Putamen (tissue), 1 donor: ENCODE measurements at regions not wholly inside any gene's neighbourhood (a gene's known extent, or its start where the extent isn't known, plus 50 kb on each side); places are given as distances from the start of the nearest gene placed in this dataset.
A peak's percentile ranks its signal among the peaks of the same experiment; 100 is the strongest.
"Not testable (repeated sequence)": the region's sequence is repeated elsewhere in the genome, so short reads cannot be mapped to it uniquely, and the experiment has no call there.

ENCODE experiments used
- DNase-seq: peaks from one replicate; pipeline ENCODE4 v3.0.0-alpha.2; 2016; ENCODE audit warnings: low spot score

DNA sequence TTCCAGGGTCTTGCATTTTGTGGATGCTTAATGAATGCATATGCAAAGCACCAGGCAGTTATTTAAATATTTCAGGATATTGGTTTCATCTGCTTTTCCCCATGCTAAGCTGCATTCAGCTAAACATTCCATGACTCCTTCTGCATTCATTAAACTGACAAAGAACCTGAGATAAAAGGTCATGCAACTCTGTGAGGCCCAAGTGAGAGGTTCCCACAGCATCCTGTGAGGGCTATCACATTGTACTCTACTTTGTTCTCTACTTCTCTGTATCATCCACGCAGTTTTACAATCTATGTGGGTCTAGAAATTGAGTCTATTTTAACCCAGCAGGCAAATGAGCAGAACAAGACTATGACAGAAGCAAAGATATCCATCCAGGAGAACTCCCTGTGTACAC, 86.4 kb upstream of the PRSS16 start:
- no peak for DNase-seq

DNA sequence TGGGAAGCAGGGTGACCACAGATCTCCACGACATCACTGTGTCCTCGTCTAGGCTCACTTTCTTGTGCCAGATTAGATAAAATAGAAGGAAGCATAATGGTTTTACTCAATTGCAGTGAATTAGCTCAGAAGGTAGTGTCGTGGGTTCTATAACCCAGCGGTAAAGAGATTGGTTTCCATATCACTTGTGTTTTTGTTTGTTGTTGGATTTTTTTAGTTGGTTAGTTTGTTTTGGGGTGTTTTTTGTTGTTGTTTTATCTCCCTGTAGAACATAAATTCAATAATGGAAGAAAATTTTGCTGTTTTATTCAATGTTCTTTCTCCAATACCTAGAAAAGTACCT, 85.9 kb upstream of the PRSS16 start:
- no peak for DNase-seq

DNA sequence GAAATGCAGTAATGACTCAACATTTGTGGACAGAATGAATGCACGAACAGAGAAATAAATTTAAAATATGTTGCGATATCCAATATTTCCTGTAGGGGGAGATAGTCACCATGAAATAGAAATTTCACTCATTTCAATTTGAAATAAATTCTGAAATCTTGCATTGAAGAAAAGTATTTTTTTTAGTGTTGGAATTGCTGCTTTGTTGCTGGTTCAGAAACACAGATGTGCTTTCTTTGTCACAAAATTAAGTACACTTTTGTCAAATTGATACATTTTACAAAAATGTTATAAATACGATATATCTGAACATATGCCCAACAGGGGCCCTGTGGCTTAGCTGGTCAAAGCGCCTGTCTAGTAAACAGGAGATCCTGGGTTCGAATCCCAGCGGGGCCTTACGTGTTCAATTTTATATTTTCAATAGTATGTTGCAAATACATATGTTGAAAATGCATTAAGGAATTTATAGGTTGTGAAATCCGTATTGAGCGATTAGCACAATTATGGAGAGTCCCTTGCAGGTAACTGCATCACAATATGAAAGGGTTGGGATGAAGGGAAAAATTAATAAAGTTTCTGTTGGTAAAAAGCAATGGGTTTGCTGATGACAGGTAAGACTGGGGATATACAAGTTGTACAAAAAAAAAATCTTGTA, 85.4 kb upstream of the PRSS16 start:
- DNase-seq, result peak; percentile 49

- DNase-seq, result no peak
Observed at GRCh38 chr6:27163834-27164233, 83.7 kb upstream of the PRSS16 start.

DNA sequence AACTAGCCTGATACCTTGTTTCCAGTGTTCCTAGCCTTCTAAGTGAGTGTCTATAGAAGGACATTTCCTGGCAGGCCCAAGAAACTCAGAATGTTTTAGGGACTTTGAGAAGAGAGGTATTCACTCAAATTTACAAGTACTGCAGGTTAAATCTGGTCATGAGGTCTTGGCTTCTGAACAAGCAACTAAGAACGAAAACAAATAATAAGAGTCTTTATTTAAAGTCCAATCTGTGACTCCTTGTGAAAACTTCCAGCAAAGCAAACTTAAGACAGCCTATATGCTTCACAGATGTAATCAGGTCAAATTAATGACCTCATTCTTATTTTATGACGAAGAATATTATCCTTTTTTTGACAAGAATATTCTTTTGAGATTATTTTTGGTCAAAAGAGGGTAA, 79.4 kb upstream of the PRSS16 start:
- no peak for DNase-seq

DNA sequence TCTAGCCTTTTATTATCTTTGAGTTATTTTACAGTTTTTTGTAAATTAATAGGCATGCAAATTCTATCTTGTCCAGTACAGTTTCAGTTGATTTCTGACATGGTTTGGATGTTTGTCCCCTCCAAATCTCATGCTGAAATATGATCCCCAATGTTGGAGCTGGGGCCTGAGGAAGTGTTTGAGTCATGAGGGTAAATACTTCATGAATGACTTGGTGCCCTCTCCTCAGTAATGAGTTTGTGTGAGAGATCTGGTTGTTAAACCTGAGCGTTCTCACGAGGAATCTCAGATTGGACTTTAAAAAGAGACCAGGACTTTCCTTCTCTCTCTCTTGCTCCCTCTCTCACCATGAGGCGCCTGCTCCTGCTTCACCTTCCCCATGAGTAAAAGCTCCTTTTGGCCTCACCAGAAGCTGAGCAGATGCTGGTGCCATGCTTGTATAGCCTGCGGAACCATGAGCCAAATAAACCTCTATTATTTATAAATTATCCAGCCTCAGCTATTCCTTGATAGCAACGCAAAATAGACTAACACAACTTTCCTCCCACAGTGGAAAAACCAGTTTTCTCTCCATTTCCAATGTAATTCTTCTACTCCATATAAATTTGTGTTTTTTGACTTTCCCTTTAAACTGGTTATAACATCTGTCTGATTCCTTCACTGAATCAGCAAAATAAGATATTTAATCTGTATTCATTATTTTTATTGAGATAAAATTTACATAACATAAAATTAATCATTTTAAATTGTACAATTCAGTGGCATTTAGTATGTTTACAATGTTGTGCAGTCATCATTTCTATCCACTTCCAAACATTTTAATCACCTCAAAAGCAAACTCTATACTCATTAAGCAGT, 78.7 kb upstream of the PRSS16 start:
- no peak for DNase-seq

- not testable (repeated sequence) for DNase-seq
Observed at GRCh38 chr6:27172524-27173231, 74.8 kb upstream of the PRSS16 start.

DNA sequence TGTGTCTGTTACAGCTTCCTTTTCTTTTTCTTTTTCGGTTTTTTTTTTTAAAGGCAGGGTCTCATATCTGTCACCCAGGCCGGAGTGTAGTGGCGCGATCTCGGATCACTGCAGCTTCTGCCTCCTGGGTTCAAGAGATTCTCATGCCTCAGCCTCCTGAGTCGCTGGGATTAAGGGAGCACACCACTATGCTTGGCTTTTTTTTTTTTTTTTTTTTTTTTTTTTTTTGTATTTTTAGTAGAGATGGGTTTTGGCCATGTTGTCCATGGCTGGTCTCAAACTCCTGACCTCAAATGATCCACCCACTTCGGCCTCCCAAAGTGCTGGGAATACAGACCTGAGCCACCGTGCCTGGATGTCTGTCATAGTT, 74.3 kb upstream of the PRSS16 start:
- DNase-seq, result not testable (repeated sequence)

GRCh38 chr6:27174958-27175357, 72.5 kb upstream of the PRSS16 start:
- DNase-seq, result no peak

- no peak for DNase-seq
Observed at GRCh38 chr6:27176096-27176495, 71.4 kb upstream of the PRSS16 start.

DNA sequence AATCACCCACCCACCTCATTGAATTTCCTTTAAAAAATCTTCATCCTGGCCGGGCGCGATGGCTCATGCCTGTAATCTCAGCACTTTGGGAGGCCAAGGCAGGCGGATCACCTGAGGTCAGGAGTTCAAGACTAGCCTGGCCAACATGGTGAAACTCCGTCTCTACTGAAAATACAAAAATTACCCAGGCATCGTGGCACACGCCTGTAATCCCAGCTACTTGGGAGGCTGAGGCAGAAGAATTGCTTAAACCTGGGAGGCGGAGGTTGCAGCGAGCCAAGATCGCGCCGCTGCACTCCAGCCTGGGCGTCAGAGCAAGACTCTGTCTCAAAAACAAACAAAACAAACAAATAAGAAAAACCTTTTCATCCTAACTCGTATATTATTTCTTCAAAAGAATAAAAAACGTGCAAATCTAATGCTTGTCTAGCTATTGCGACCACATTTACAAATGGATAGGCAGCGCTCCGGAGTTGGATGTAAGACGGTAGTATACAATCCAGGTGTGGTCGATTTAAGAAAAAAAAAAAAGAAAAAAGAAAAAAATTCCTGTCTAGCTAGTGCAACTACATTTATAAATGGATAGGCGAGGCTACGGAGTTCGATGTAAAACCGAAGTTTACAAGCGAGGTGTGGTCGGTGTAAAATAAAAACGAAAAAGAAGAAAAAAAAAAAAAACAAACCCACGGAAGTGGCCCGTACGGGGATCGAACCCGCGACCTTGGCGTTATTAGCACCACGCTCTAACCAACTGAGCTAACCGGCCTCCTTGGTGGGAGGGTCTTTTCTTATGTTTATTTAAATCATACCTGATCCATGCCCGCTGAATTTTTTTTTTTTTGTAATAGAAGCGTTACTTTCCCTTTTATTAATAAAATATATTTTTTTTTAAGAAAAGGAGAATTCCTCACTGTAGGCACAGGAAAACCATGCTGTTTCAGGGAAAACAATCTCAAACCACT, 70.7 kb upstream of the PRSS16 start:
- peak; percentile 53 for DNase-seq

GRCh38 chr6:27177485-27178406, 69.8 kb upstream of the PRSS16 start:
- peak; percentile 70 for DNase-seq

GRCh38 chr6:27178407-27178730, 69.1 kb upstream of the PRSS16 start:
- DNase-seq, result no peak

DNA sequence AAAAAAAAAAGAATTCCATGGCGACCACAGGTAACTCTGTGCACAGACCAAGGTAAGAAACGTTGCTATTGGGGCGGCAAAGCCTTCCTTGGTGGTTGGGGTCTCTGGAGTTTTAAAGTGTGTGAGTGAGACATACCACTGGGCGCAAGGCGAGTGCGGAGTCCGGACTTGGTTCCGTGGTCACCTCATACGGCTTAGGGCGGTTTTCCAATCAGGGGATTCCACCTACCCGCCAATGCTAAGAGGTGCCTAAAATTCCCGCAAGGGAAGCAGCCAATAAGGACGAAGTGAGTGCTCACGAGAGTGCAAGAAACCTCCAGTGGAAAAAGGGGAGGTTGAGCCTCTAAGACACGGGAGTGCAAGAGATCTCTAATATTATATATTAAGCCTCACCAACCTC, 68.6 kb upstream of the PRSS16 start:
- no peak for DNase-seq

DNA sequence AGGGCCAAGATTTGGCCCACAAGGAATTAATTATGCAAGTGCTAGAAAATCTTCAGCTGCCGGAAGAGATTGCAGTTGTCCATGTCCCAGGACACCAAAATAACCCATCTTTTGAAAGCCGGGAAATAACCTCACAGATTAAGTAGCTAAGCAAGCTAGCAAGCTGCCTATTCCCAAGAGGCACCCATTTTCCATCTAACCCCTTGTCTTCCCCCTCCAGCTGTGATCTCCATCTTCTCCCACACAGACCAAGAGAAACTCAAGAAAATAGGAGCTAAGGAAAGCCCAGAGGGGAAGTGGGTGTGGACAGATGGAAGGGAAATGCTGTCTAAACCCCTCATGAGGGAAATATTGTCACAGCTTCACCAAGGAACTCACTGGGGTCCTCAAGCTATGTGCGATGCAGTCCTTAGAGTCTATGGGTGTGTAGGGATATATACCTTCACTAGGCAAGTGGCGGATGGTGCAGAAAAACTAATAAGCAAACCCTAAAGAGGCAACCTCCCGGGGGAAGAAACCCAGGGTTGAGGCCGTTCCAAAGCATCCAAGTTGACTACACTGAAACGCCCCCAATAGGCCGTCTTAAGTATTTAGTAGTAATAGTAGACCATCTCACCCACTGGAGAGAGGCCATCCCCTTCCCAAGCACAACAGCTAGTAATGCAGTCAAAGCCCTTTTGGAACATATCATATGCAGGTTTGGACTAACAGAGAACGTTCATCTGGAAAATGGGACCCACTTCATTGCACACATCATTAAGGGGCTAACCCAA, 64.3 kb upstream of the PRSS16 start:
- DNase-seq, result no peak

DNA sequence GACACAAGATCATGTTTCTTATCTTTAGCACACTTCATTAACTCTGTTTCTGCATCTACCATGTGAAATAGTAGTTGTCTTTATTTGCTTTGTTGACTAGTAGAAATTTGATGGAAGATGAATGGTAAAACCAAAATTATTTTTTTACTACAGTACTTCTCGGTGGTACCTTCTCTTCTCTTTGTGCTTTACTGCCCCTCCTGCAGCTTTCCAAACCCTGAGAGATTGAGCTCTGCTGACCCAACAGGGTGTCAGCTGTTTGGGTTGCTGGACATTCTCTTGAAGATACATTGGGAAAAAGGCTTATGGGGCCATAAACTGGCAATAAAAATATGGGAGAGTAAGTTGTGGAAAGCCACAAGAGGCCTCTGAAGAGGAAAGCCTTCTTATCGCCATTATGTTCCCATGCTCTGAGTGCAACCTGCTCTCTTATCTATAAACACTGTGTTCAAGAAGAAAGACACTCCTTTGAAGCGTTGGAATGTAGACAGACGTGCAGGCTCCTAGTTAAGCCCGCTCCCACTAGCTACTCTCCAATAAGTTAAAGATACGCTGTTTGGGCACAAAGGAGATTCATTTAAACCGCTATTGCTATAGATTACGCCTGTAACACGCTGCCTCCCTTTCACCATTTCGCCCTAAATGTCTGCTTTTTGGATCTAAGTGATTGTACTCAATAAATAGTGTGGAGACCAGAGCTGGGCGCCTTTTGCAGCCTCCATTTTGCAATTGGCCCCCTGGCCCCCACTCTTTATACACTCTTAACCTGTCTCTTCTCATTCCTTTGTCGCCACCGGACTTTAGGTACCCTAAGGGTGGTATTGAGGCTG, 60.1 kb upstream of the PRSS16 start:
- no peak for DNase-seq

- DNase-seq, result no peak
Observed at GRCh38 chr6:27188061-27188884, 59.2 kb upstream of the PRSS16 start.

DNA sequence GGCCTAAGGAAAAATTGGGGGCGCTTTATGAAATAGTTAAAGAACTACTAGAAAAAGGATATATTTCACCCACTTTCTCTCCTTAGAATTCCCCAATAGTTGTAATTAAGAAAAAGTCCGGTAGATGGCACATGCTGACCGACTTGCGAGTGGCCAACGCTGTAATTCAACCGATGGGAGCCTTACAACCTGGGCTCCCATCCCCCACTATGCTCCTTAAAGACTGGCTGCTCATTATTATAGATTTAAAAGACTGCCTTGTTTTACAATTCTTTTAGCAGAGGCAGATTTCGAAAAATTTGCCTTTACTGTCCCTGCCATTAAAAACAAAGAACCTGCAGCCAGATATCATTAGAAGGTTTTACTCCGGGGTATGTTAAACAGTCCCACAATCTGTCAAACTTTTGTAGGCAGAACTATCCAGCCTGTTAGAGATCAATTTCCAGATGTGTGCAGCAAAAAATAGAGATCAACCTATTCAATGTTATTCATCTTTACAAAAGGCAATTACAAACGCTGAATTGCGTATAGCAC, 58.5 kb upstream of the PRSS16 start:
- peak; percentile 42 for DNase-seq
